Erythroblast (primary cell): ENCODE measurements at regions not wholly inside any gene's neighbourhood (a gene's known extent, or its start where the extent isn't known, plus 50 kb on each side); places are given as distances from the start of the nearest gene placed in this dataset.

Source experiments
- GATA1 ChIP-seq: IDR thresholded peaks from 2 replicates; pipeline ENCODE4 v1.6.1; 2011; ENCODE audit warnings: low read depth, mild to moderate bottlenecking, control low read depth, low read length, moderate library complexity
- POLR2A ChIP-seq: IDR thresholded peaks from 2 replicates; pipeline ENCODE4 v1.6.1; 2011; ENCODE audit warnings: mild to moderate bottlenecking, low read length

DNA sequence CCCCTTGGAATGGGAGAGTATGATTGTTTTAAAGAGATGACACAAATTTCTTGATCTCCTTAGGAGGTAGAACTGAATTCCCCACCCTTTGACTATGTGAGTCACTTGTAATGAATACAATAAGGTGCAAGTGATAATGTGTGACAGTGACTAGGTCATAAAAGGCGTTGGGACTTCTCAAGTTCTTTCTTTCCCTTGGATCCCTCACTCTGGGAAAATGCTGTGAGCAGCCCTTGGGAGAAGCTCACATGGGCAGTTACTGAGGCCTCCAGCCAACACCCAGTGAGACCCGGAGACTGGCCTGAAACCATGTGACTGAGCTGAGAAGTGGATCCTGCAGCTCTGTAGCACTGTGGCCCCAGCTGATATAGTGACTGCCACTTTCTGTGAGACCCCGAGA is 66.4 kb upstream of the FAM180A start:
- no peak for TF ChIP-seq POLR2A
- no peak for TF ChIP-seq GATA1
